ENCODE measurements at regions not wholly inside any gene's neighbourhood (a gene's known extent, or its start where the extent isn't known, plus 50 kb on each side); places are given as distances from the start of the nearest gene placed in this dataset.

- no peaks in the 10 kb centered on the region for H3K9me3 ChIP-seq (ENCODE audit: control insufficient read depth, insufficient read depth, low read depth, low read length)
- H3K27me3 ChIP-seq (ENCODE audit: control insufficient read depth, insufficient read depth, low read length), result no peaks in the 10 kb centered on the region
- H3K27ac ChIP-seq (ENCODE audit: low read depth, low read length), result no peak overlapping the region
- H3K4me1 ChIP-seq (ENCODE audit: control insufficient read depth, insufficient read depth, low read length), result no peaks in the 10 kb centered on the region
- no peaks in the 10 kb centered on the region for H3K36me3 ChIP-seq (ENCODE audit: control insufficient read depth, insufficient read depth, low read length)
- H3K4me3 ChIP-seq (ENCODE audit: low read depth, low read length), result no peak overlapping the region
- no peak overlapping the region for H3K9ac ChIP-seq (ENCODE audit: low read length)
Observed at GRCh38 chr1:219692981-219693380, 80.1 kb upstream of the ZC3H11B start.

GRCh38 chr1:219689774-219690173, 76.9 kb upstream of the ZC3H11B start:
- no peaks in the 10 kb centered on the region for H3K36me3 ChIP-seq (ENCODE audit: control insufficient read depth, insufficient read depth, low read length)
- no peaks in the 10 kb centered on the region for H3K27me3 ChIP-seq (ENCODE audit: control insufficient read depth, insufficient read depth, low read length)
- no peak overlapping the region for H3K9ac ChIP-seq (ENCODE audit: low read length)
- no peak overlapping the region for H3K4me3 ChIP-seq (ENCODE audit: low read depth, low read length)
- H3K9me3 ChIP-seq (ENCODE audit: control insufficient read depth, insufficient read depth, low read depth, low read length), result no peaks in the 10 kb centered on the region
- no peaks in the 10 kb centered on the region for H3K4me1 ChIP-seq (ENCODE audit: control insufficient read depth, insufficient read depth, low read length)
- no peak overlapping the region for H3K27ac ChIP-seq (ENCODE audit: low read depth, low read length)

- Histone ChIP-seq H3K27ac (ENCODE audit: low read depth, low read length) (no peak overlapping the region), H3K9ac (ENCODE audit: low read length) (no peak overlapping the region), H3K4me1 (ENCODE audit: control insufficient read depth, insufficient read depth, low read length) (no peaks in the 10 kb centered on the region), H3K27me3 (ENCODE audit: control insufficient read depth, insufficient read depth, low read length) (no peaks in the 10 kb centered on the region), H3K9me3 (ENCODE audit: control insufficient read depth, insufficient read depth, low read depth, low read length) (no peaks in the 10 kb centered on the region), H3K36me3 (ENCODE audit: control insufficient read depth, insufficient read depth, low read length) (no peaks in the 10 kb centered on the region), H3K4me3 (ENCODE audit: low read depth, low read length) (no peak overlapping the region)
Observed at GRCh38 chr1:219687779-219688178, 74.9 kb upstream of the ZC3H11B start.

- Histone ChIP-seq H3K4me1 (ENCODE audit: control insufficient read depth, insufficient read depth, low read length) (no peaks in the 10 kb centered on the region), H3K27me3 (ENCODE audit: control insufficient read depth, insufficient read depth, low read length) (no peaks in the 10 kb centered on the region), H3K9ac (ENCODE audit: low read length) (no peak overlapping the region), H3K9me3 (ENCODE audit: control insufficient read depth, insufficient read depth, low read depth, low read length) (no peaks in the 10 kb centered on the region), H3K36me3 (ENCODE audit: control insufficient read depth, insufficient read depth, low read length) (no peaks in the 10 kb centered on the region), H3K4me3 (ENCODE audit: low read depth, low read length) (no peak overlapping the region), H3K27ac (ENCODE audit: low read depth, low read length) (no peak overlapping the region)
Observed at GRCh38 chr1:219686171-219686570, 73.3 kb upstream of the ZC3H11B start.

- Histone ChIP-seq H3K4me1 (ENCODE audit: control insufficient read depth, insufficient read depth, low read length) (no peaks in the 10 kb centered on the region), H3K4me3 (ENCODE audit: low read depth, low read length) (no peak overlapping the region), H3K36me3 (ENCODE audit: control insufficient read depth, insufficient read depth, low read length) (no peaks in the 10 kb centered on the region), H3K9ac (ENCODE audit: low read length) (no peak overlapping the region), H3K9me3 (ENCODE audit: control insufficient read depth, insufficient read depth, low read depth, low read length) (no peaks in the 10 kb centered on the region), H3K27ac (ENCODE audit: low read depth, low read length) (no peak overlapping the region), H3K27me3 (ENCODE audit: control insufficient read depth, insufficient read depth, low read length) (no peaks in the 10 kb centered on the region)
Observed at GRCh38 chr1:219682788-219683187, 69.9 kb upstream of the ZC3H11B start.

GRCh38 chr1:219681876-219682275, 69.0 kb upstream of the ZC3H11B start:
- Histone ChIP-seq H3K9ac (ENCODE audit: low read length) (no peak overlapping the region), H3K4me3 (ENCODE audit: low read depth, low read length) (no peak overlapping the region), H3K27ac (ENCODE audit: low read depth, low read length) (no peak overlapping the region), H3K4me1 (ENCODE audit: control insufficient read depth, insufficient read depth, low read length) (no peaks in the 10 kb centered on the region), H3K27me3 (ENCODE audit: control insufficient read depth, insufficient read depth, low read length) (no peaks in the 10 kb centered on the region), H3K9me3 (ENCODE audit: control insufficient read depth, insufficient read depth, low read depth, low read length) (no peaks in the 10 kb centered on the region), H3K36me3 (ENCODE audit: control insufficient read depth, insufficient read depth, low read length) (no peaks in the 10 kb centered on the region)

- H3K27me3 ChIP-seq (ENCODE audit: control insufficient read depth, insufficient read depth, low read length), result no peaks in the 10 kb centered on the region
- H3K4me1 ChIP-seq (ENCODE audit: control insufficient read depth, insufficient read depth, low read length), result no peaks in the 10 kb centered on the region
- no peaks in the 10 kb centered on the region for H3K36me3 ChIP-seq (ENCODE audit: control insufficient read depth, insufficient read depth, low read length)
- no peak overlapping the region for H3K9ac ChIP-seq (ENCODE audit: low read length)
- H3K27ac ChIP-seq (ENCODE audit: low read depth, low read length), result no peak overlapping the region
- H3K4me3 ChIP-seq (ENCODE audit: low read depth, low read length), result no peak overlapping the region
- H3K9me3 ChIP-seq (ENCODE audit: control insufficient read depth, insufficient read depth, low read depth, low read length), result no peaks in the 10 kb centered on the region
Observed at GRCh38 chr1:219676012-219676765, 63.3 kb upstream of the ZC3H11B start.

- Histone ChIP-seq H3K4me3 (ENCODE audit: low read depth, low read length) (no peak overlapping the region), H3K27me3 (ENCODE audit: control insufficient read depth, insufficient read depth, low read length) (no peaks in the 10 kb centered on the region), H3K9ac (ENCODE audit: low read length) (no peak overlapping the region), H3K4me1 (ENCODE audit: control insufficient read depth, insufficient read depth, low read length) (no peaks in the 10 kb centered on the region), H3K36me3 (ENCODE audit: control insufficient read depth, insufficient read depth, low read length) (no peaks in the 10 kb centered on the region), H3K27ac (ENCODE audit: low read depth, low read length) (no peak overlapping the region), H3K9me3 (ENCODE audit: control insufficient read depth, insufficient read depth, low read depth, low read length) (no peaks in the 10 kb centered on the region)
Observed at GRCh38 chr1:219670426-219671149, 57.7 kb upstream of the ZC3H11B start.

GRCh38 chr1:219669556-219669955, 56.7 kb upstream of the ZC3H11B start:
- H3K4me3 ChIP-seq (ENCODE audit: low read depth, low read length), result no peak overlapping the region
- H3K9ac ChIP-seq (ENCODE audit: low read length), result no peak overlapping the region
- no peak overlapping the region for H3K27ac ChIP-seq (ENCODE audit: low read depth, low read length)
- no peaks in the 10 kb centered on the region for H3K4me1 ChIP-seq (ENCODE audit: control insufficient read depth, insufficient read depth, low read length)
- no peaks in the 10 kb centered on the region for H3K36me3 ChIP-seq (ENCODE audit: control insufficient read depth, insufficient read depth, low read length)
- no peaks in the 10 kb centered on the region for H3K27me3 ChIP-seq (ENCODE audit: control insufficient read depth, insufficient read depth, low read length)
- H3K9me3 ChIP-seq (ENCODE audit: control insufficient read depth, insufficient read depth, low read depth, low read length), result no peaks in the 10 kb centered on the region

- H3K27me3 ChIP-seq (ENCODE audit: control insufficient read depth, insufficient read depth, low read length), result no peaks in the 10 kb centered on the region
- no peaks in the 10 kb centered on the region for H3K9me3 ChIP-seq (ENCODE audit: control insufficient read depth, insufficient read depth, low read depth, low read length)
- H3K27ac ChIP-seq (ENCODE audit: low read depth, low read length), result no peak overlapping the region
- no peaks in the 10 kb centered on the region for H3K36me3 ChIP-seq (ENCODE audit: control insufficient read depth, insufficient read depth, low read length)
- no peak overlapping the region for H3K9ac ChIP-seq (ENCODE audit: low read length)
- H3K4me1 ChIP-seq (ENCODE audit: control insufficient read depth, insufficient read depth, low read length), result no peaks in the 10 kb centered on the region
- H3K4me3 ChIP-seq (ENCODE audit: low read depth, low read length), result no peak overlapping the region
Observed at GRCh38 chr1:219669042-219669441, 56.1 kb upstream of the ZC3H11B start.

GRCh38 chr1:219668446-219668845, 55.5 kb upstream of the ZC3H11B start:
- Histone ChIP-seq H3K27ac (ENCODE audit: low read depth, low read length) (no peak overlapping the region), H3K27me3 (ENCODE audit: control insufficient read depth, insufficient read depth, low read length) (no peaks in the 10 kb centered on the region), H3K4me3 (ENCODE audit: low read depth, low read length) (no peak overlapping the region), H3K9ac (ENCODE audit: low read length) (no peak overlapping the region), H3K36me3 (ENCODE audit: control insufficient read depth, insufficient read depth, low read length) (no peaks in the 10 kb centered on the region), H3K4me1 (ENCODE audit: control insufficient read depth, insufficient read depth, low read length) (no peaks in the 10 kb centered on the region), H3K9me3 (ENCODE audit: control insufficient read depth, insufficient read depth, low read depth, low read length) (no peaks in the 10 kb centered on the region)
